GM21390 (cell line): ENCODE measurements at regions not wholly inside any gene's neighbourhood (a gene's known extent, or its start where the extent isn't known, plus 50 kb on each side); places are given as distances from the start of the nearest gene placed in this dataset.
A peak's percentile ranks its signal among the peaks of the same experiment; 100 is the strongest.

Experiments used
- ATAC-seq: cut with Tn5 transposase; IDR thresholded peaks from one replicate; pipeline ENCODE4 v1.9.1; 2021; ENCODE audit not compliant: unreplicated experiment

- ATAC-seq = no peak
These were observed 410.7 kb downstream of the SIPA1L2 start for GRCh38 chr1:232218955-232219865.

GRCh38 chr1:232213928-232214327 lies 416.0 kb downstream of the SIPA1L2 start:
- no peak for ATAC-seq

GRCh38 chr1:232212253-232212652 lies 417.7 kb downstream of the SIPA1L2 start:
- ATAC-seq = no peak

GRCh38 chr1:232211149-232211548 lies 418.8 kb downstream of the SIPA1L2 start:
- ATAC-seq = peak; percentile 60

GRCh38 chr1:232209357-232209756 lies 420.6 kb downstream of the SIPA1L2 start:
- ATAC-seq = no peak

DNA sequence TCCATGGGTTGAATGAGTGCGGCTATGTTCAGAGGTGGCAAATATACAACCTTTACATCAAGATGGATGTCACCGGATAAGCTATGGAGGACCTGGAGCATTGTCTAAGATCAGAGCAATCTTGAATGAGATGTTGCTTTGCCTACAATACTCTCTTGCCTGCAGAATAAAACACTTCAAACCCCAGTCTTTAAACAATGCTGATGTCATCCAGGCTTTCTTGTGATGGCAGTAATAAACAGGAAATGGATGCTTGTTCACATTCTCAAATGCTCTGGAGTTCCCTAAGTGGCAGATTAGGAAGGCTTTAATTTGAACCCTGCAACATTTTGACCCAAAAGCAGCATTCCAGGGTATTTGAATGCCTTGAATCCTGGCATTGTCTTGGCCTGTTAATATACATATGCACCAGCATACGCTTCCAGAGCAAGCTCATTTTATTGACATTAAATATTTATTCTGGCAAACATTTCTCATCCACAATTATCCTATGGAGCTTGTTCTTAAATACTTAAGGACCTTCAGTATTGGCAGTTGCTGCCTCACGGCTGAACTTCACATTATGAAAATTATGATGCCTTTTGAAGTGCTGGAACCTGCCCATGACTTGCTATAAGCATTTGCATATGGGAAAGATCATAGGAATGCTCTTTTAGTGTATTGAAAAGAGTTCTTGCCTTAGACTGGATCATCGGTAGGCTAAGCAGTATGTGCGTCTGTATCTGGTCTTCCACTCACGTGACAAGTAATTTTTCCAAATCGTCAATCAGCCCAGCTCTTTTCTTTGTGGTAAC lies 422.7 kb downstream of the SIPA1L2 start:
- ATAC-seq = no peak

DNA sequence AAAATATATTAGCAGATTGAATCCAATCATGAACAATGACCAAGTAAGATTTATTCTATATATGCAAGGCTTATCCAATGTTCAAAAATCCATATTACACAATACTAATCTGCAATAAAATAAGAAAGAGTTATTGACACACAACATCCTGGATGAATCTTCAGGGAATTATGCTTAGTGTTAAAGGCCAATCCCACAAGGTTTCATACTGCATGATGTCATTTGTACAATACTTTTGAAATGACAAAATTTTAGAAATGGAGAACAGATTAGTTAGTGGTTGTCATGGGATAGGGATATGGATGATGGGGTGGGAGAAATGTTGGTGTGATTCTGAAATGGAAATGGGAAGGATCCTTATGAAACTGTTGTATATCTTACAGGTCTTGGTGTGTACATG lies 425.7 kb downstream of the SIPA1L2 start:
- ATAC-seq = no peak

GRCh38 chr1:232201024-232201423 lies 428.9 kb downstream of the SIPA1L2 start:
- no peak for ATAC-seq

- no peak for ATAC-seq
These were observed 433.9 kb downstream of the SIPA1L2 start for GRCh38 chr1:232196042-232196441.

DNA sequence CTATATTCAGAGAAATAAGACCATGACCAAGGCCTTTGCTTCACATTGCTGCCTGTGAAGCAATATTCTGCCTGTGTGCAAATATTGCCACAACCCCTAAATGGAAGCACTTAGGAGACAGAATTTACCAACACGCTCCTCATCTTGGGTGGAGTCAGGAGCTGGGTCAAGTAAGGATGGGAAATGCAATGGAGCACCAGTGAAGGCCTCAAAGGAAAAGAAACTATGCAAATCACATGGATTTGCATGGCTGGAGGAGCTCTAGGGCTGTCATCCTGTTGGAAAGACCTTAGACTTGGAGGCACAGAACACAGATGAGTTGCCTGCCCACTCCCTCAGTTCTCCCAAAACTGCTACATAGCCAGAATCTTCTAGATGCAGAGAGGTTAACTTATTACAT lies 435.5 kb downstream of the SIPA1L2 start:
- ATAC-seq = no peak

DNA sequence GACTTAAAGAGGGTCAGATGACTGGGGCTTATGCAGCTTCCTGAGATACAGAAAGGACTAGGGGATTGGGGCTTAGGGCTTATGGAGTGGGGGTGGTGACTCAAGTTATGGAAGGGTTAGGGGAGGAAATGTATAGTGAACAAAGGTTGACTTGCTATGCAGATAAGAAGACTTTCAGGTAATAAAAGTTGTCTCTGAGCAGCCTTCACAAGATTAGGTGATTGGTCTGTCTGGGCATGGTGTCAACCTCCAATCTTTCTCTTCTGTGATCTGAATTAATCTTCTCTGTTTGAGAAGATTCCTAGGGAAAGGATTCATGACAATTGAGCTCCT lies 436.5 kb downstream of the SIPA1L2 start:
- ATAC-seq = no peak

DNA sequence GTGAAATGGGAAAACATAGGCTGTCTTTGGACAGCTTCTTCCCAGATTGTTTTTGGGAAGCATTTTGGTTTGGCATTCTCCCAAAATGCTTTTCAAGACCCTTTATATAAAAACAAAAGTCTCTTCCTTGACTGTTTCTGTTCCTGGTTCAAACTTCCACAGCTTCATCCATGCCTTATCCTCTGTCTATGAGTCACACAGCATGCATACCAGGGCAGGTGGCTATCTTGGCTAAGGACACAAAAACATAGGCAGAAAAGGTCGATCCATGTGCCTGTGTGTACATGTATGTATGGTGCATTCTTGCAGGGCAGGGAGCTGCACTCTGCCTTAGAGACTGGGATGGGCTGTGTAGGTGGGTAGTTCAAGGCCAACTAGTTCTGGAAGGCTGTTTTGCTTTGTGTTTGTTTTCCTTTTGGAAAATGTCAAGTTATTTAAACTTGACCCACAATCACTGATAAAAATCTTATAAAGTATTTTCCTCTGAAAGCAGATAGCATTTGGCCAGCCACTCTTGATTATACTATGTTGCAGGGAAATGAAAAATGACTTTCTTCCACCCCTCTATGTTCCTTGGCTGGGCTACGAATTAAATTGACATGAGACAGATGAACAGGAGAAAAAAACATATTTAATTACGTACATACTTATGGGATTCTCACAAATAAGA lies 437.0 kb downstream of the SIPA1L2 start:
- ATAC-seq = no peak

- ATAC-seq = no peak
These were observed 438.4 kb downstream of the SIPA1L2 start for GRCh38 chr1:232191560-232191959.

- ATAC-seq = no peak
These were observed 441.6 kb downstream of the SIPA1L2 start for GRCh38 chr1:232188318-232188717.

- no peak for ATAC-seq
These were observed 443.0 kb downstream of the SIPA1L2 start for GRCh38 chr1:232186931-232187330.

GRCh38 chr1:232184561-232185530 lies 445.1 kb downstream of the SIPA1L2 start:
- no peak for ATAC-seq

GRCh38 chr1:232183802-232184201 lies 446.1 kb downstream of the SIPA1L2 start:
- ATAC-seq = no peak

DNA sequence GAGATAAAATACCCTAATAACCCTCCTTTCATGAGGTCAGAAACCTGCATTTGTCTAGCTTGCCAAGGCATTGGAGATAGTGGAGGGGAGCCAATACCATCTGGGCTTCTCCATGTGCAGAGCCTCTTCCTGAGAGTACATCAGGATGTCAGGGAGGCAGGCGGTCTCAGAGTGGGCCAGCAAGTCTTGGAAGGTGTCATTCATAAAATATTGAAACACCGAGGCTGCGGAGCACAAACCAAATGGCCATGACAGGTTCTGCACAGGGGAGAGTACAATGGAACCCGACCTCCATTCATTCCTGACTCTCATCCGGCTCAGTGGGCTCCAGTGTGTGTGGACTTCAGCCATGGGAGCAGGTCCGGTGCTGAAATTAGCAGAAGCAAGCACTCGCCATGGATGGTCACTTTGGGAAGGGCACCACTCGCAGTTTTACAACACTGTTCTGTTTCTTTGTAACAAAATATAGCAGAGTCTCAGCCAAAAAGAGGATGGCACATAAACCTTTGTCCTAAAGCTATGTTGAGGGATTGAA lies 446.6 kb downstream of the SIPA1L2 start:
- no peak for ATAC-seq

DNA sequence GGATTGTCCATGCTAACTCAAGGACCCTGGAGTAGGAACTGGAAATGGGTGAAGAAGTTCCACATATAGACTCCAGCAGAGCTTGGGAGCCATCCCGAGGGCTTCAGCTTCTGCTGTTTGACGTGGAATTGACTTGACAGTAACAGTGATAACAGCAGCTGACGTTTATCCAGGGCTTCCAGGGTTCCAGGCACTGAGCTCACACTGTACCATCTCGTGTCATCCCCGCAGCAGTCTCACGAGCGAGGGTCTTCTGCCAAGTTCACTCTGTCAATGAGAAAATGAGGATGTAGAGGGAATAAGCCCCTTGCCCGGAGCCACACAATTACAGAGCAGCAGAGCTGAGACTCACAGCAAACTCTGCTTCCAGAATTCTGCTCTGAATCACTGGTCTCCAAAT lies 447.7 kb downstream of the SIPA1L2 start:
- no peak for ATAC-seq

DNA sequence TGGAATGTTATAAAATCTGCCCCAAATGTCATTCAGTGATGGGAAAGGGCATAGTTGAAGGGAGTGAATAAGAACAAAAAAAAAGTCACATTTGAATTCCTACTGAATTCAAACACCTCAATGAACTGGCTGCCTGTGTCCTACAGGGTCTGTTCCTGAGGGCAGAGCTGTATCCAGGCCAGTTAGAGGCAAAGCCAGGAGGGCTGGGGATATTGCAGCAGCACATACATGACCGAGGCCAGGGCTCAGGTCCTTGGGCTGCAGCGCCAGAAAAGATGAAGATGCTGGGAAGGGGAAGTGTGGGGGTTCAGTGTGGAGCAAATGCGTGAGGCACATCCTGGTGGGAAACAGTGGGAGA lies 449.2 kb downstream of the SIPA1L2 start:
- ATAC-seq = no peak
